Liver (tissue), 3 donors: ENCODE measurements at regions not wholly inside any gene's neighbourhood (a gene's known extent, or its start where the extent isn't known, plus 50 kb on each side); places are given as distances from the start of the nearest gene placed in this dataset.

Source experiments
- CTCF ChIP-seq: fragments of 150-350 bp; IDR thresholded peaks from 2 replicates; pipeline ENCODE4 v1.5.1; 2017; ENCODE audit warnings: improper control_type of control experiment, low read depth, low read length; ENCODE audit not compliant: missing input control
- EGR1 ChIP-seq, 2 donors: IDR thresholded peaks; 2 replicates each; pipeline ENCODE4 v1.6.1; 2016 to 2018; ENCODE audit warnings: antibody characterized with exemption in 2 of 2, low read depth in 2 of 2
- JUND ChIP-seq, 2 donors: IDR thresholded peaks; 2 replicates each; pipeline ENCODE4 v1.6.1; 2016; ENCODE audit warnings: antibody characterized with exemption in 2 of 2
- RAD21 ChIP-seq, 2 donors: IDR thresholded peaks; 2 replicates each; pipeline ENCODE4 v1.6.1; 2016; ENCODE audit warnings: antibody characterized with exemption in 2 of 2, mild to moderate bottlenecking in 2 of 2
- RXRA ChIP-seq, 2 donors: IDR thresholded peaks; 2 replicates each; pipeline ENCODE4 v1.6.1; 2017 to 2018; ENCODE audit warnings: antibody characterized with exemption in 2 of 2, mild to moderate bottlenecking in 1 of 2
- SP1 ChIP-seq: IDR thresholded peaks from 2 replicates; pipeline ENCODE4 v1.6.1; 2018; ENCODE audit warnings: antibody characterized with exemption, mild to moderate bottlenecking
- TAF1 ChIP-seq: conservative IDR thresholded peaks from 2 replicates; pipeline ENCODE4 v1.6.1; 2016; ENCODE audit warnings: antibody characterized with exemption, mild to moderate bottlenecking
- YY1 ChIP-seq: IDR thresholded peaks from 2 replicates; pipeline ENCODE4 v1.6.1; 2016; ENCODE audit warnings: antibody characterized with exemption, mild to moderate bottlenecking
- TF ChIP-seq, protein P1 (sequence below): IDR thresholded peaks from 2 replicates; pipeline ENCODE4 v1.6.1; 2016; ENCODE audit warnings: antibody characterized with exemption, mild to moderate bottlenecking
- TF ChIP-seq, protein P2 (sequence below): IDR thresholded peaks from 2 replicates; pipeline ENCODE4 v1.6.1; 2016; ENCODE audit warnings: antibody characterized with exemption
- donor health status: healthy.
- donor health status: healthy.

- TF ChIP-seq CTCF = no peak
- TF ChIP-seq EGR1 (IDR thresholded peaks at IDR 0.05; ENCODE audit: low read depth in 2 of 2) = no peak
- no peak for TF ChIP-seq YY1
- TF ChIP-seq SP1 = no peak
- no peak for TF ChIP-seq TAF1
- TF ChIP-seq RAD21 (IDR thresholded peaks at IDR 0.05) = no peak
- TF ChIP-seq, protein P1, sequence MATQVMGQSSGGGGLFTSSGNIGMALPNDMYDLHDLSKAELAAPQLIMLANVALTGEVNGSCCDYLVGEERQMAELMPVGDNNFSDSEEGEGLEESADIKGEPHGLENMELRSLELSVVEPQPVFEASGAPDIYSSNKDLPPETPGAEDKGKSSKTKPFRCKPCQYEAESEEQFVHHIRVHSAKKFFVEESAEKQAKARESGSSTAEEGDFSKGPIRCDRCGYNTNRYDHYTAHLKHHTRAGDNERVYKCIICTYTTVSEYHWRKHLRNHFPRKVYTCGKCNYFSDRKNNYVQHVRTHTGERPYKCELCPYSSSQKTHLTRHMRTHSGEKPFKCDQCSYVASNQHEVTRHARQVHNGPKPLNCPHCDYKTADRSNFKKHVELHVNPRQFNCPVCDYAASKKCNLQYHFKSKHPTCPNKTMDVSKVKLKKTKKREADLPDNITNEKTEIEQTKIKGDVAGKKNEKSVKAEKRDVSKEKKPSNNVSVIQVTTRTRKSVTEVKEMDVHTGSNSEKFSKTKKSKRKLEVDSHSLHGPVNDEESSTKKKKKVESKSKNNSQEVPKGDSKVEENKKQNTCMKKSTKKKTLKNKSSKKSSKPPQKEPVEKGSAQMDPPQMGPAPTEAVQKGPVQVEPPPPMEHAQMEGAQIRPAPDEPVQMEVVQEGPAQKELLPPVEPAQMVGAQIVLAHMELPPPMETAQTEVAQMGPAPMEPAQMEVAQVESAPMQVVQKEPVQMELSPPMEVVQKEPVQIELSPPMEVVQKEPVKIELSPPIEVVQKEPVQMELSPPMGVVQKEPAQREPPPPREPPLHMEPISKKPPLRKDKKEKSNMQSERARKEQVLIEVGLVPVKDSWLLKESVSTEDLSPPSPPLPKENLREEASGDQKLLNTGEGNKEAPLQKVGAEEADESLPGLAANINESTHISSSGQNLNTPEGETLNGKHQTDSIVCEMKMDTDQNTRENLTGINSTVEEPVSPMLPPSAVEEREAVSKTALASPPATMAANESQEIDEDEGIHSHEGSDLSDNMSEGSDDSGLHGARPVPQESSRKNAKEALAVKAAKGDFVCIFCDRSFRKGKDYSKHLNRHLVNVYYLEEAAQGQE = no peak
- TF ChIP-seq RXRA (IDR thresholded peaks at IDR 0.05) = no peak
- no peak for TF ChIP-seq JUND (IDR thresholded peaks at IDR 0.05)
- TF ChIP-seq, protein P2, sequence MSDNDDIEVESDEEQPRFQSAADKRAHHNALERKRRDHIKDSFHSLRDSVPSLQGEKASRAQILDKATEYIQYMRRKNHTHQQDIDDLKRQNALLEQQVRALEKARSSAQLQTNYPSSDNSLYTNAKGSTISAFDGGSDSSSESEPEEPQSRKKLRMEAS = no peak
Observed at GRCh38 chr12:68432622-68433021, 100.5 kb upstream of the MDM1 start.
